ENCODE measurements at regions not wholly inside any gene's neighbourhood (a gene's known extent, or its start where the extent isn't known, plus 50 kb on each side); places are given as distances from the start of the nearest gene placed in this dataset.

GRCh38 chr5:6949230-6949629 is 236.0 kb downstream of the TENT4A start:
- no peak for TF ChIP-seq CTCF (conservative IDR thresholded peaks at IDR 0.05; ENCODE audit: low read length)
- TF ChIP-seq EZH2phosphoT487 (IDR thresholded peaks at IDR 0.05; ENCODE audit: borderline replicate concordance, low read depth, low read length), result no peak
